ENCODE measurements at regions not wholly inside any gene's neighbourhood (a gene's known extent, or its start where the extent isn't known, plus 50 kb on each side); places are given as distances from the start of the nearest gene placed in this dataset.

GRCh38 chr20:12386821-12387220, 469.1 kb downstream of the BTBD3 start:
- TF ChIP-seq CTCF (IDR thresholded peaks at IDR 0.05): no peak
- no peak for TF ChIP-seq IRF2 (CRISPR knock-in tag; IDR thresholded peaks at IDR 0.05; ENCODE audit: borderline replicate concordance, low read depth)
- no peak for TF ChIP-seq CREB1 (CRISPR knock-in tag; IDR thresholded peaks at IDR 0.05)
- no peak for TF ChIP-seq ZNF263 (CRISPR knock-in tag; IDR thresholded peaks at IDR 0.05; ENCODE audit: low read depth)
- TF ChIP-seq ELF4 (CRISPR knock-in tag; IDR thresholded peaks at IDR 0.05; ENCODE audit: low read depth): no peak
- no peak for TF ChIP-seq ATF3 (CRISPR knock-in tag; conservative IDR thresholded peaks at IDR 0.05)
- TF ChIP-seq TEAD4 (CRISPR knock-in tag; IDR thresholded peaks at IDR 0.05): no peak
- TF ChIP-seq CDX4 (CRISPR knock-in tag; IDR thresholded peaks at IDR 0.05; ENCODE audit: borderline replicate concordance): no peak
- TF ChIP-seq AFF4 (CRISPR knock-in tag; IDR thresholded peaks at IDR 0.05; ENCODE audit: borderline replicate concordance): no peak
- TF ChIP-seq MAX (CRISPR knock-in tag; IDR thresholded peaks at IDR 0.05): no peak
- no peak for TF ChIP-seq CREM (CRISPR knock-in tag; IDR thresholded peaks at IDR 0.05)
- no peak for TF ChIP-seq JUN (CRISPR knock-in tag; IDR thresholded peaks at IDR 0.05)
- TF ChIP-seq EMX1 (CRISPR knock-in tag; IDR thresholded peaks at IDR 0.05): no peak
- no peak for TF ChIP-seq E2F1 (CRISPR knock-in tag; IDR thresholded peaks at IDR 0.05)

Measured in WTC11 (cell line).